ENCODE measurements at regions not wholly inside any gene's neighbourhood (a gene's known extent, or its start where the extent isn't known, plus 50 kb on each side); places are given as distances from the start of the nearest gene placed in this dataset.

- Histone ChIP-seq H3K27me3 (ENCODE audit: insufficient read depth, low read depth, low read length) (no peaks in the 10 kb centered on the region), H3F3A (ENCODE audit: insufficient read depth, low read length, poor library complexity, severe bottlenecking) (no peaks in the 10 kb centered on the region), H3K79me2 (replicated peaks; ENCODE audit: insufficient read depth, low read length) (no peaks in the 10 kb centered on the region), H3K36me3 (ENCODE audit: insufficient read depth, low read length) (no peaks in the 10 kb centered on the region), H3K27ac (ENCODE audit: low read length) (no peak overlapping the region), H3K9me2 (ENCODE audit: insufficient read depth, low read length) (no peaks in the 10 kb centered on the region), H3K9ac (ENCODE audit: low read length) (no peak overlapping the region), H3K4me2 (ENCODE audit: low read length) (no peak overlapping the region), H3K9me3 (ENCODE audit: low read length) (no peaks in the 10 kb centered on the region), H3K4me3 (ENCODE audit: low read length) (no peak overlapping the region), H4K20me1 (ENCODE audit: insufficient read depth) (no peaks in the 10 kb centered on the region), H2AFZ (ENCODE audit: low read depth, low read length) (no peak overlapping the region)
- TF ChIP-seq RAD21 (conservative IDR thresholded peaks at IDR 0.05) (no peak), MXI1 (conservative IDR thresholded peaks at IDR 0.05; ENCODE audit: poor library complexity, severe bottlenecking) (no peak), POLR2AphosphoS5 (IDR thresholded peaks at IDR 0.05) (no peak)
- TF ChIP-seq, protein P1, sequence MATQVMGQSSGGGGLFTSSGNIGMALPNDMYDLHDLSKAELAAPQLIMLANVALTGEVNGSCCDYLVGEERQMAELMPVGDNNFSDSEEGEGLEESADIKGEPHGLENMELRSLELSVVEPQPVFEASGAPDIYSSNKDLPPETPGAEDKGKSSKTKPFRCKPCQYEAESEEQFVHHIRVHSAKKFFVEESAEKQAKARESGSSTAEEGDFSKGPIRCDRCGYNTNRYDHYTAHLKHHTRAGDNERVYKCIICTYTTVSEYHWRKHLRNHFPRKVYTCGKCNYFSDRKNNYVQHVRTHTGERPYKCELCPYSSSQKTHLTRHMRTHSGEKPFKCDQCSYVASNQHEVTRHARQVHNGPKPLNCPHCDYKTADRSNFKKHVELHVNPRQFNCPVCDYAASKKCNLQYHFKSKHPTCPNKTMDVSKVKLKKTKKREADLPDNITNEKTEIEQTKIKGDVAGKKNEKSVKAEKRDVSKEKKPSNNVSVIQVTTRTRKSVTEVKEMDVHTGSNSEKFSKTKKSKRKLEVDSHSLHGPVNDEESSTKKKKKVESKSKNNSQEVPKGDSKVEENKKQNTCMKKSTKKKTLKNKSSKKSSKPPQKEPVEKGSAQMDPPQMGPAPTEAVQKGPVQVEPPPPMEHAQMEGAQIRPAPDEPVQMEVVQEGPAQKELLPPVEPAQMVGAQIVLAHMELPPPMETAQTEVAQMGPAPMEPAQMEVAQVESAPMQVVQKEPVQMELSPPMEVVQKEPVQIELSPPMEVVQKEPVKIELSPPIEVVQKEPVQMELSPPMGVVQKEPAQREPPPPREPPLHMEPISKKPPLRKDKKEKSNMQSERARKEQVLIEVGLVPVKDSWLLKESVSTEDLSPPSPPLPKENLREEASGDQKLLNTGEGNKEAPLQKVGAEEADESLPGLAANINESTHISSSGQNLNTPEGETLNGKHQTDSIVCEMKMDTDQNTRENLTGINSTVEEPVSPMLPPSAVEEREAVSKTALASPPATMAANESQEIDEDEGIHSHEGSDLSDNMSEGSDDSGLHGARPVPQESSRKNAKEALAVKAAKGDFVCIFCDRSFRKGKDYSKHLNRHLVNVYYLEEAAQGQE (IDR thresholded peaks at IDR 0.05; ENCODE audit: borderline replicate concordance) = no peak
Measured at GRCh38 chr6:104639668-104640067, 220.1 kb downstream of the HACE1 start.

GRCh38 chr6:104638841-104639290, 220.9 kb downstream of the HACE1 start:
- no peak overlapping the region for H3K4me3 ChIP-seq (ENCODE audit: low read length)
- no peak overlapping the region for H3K9ac ChIP-seq (ENCODE audit: low read length)
- H3K9me3 ChIP-seq (ENCODE audit: low read length) = no peaks in the 10 kb centered on the region
- H3K9me2 ChIP-seq (ENCODE audit: insufficient read depth, low read length) = no peaks in the 10 kb centered on the region
- no peak overlapping the region for H3K4me2 ChIP-seq (ENCODE audit: low read length)
- H2AFZ ChIP-seq (ENCODE audit: low read depth, low read length) = no peak overlapping the region
- no peaks in the 10 kb centered on the region for H3F3A ChIP-seq (ENCODE audit: insufficient read depth, low read length, poor library complexity, severe bottlenecking)
- H3K36me3 ChIP-seq (ENCODE audit: insufficient read depth, low read length) = no peaks in the 10 kb centered on the region
- no peak overlapping the region for H3K27ac ChIP-seq (ENCODE audit: low read length)
- no peaks in the 10 kb centered on the region for H4K20me1 ChIP-seq (ENCODE audit: insufficient read depth)
- TF ChIP-seq, protein P1 (IDR thresholded peaks at IDR 0.05; ENCODE audit: borderline replicate concordance) = no peak
- no peak for TF ChIP-seq EP300 (conservative IDR thresholded peaks at IDR 0.05; ENCODE audit: poor library complexity, severe bottlenecking)
- no peak for TF ChIP-seq POLR2AphosphoS5 (IDR thresholded peaks at IDR 0.05)
- H3K27me3 ChIP-seq (ENCODE audit: insufficient read depth, low read depth, low read length) = no peaks in the 10 kb centered on the region
- H3K79me2 ChIP-seq (replicated peaks; ENCODE audit: insufficient read depth, low read length) = no peaks in the 10 kb centered on the region

DNA sequence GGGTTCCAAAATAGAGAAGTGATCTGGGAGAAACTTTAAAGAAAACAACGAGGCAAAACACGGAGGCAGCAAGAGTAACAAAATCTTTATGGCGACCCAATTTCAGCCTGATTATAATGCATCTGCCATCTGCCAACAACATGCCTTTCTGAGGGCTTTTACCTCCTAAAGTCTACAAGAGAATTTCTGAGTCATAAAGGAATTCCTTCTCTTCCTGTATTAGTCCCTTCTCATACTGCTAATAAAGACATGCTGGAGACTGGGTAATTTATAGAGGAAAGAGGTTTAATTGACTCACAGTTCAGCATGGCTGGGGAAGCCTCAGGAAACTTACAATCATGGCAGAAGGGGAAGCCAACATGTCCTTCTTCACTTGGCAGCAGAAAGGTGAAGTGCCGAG, 226.6 kb downstream of the HACE1 start:
- Histone ChIP-seq H3F3A (ENCODE audit: insufficient read depth, low read length, poor library complexity, severe bottlenecking) (no peaks in the 10 kb centered on the region), H3K79me2 (replicated peaks; ENCODE audit: insufficient read depth, low read length) (no peaks in the 10 kb centered on the region), H3K4me3 (ENCODE audit: low read length) (no peak overlapping the region), H2AFZ (ENCODE audit: low read depth, low read length) (no peak overlapping the region), H3K9me3 (ENCODE audit: low read length) (no peaks in the 10 kb centered on the region), H3K27ac (ENCODE audit: low read length) (no peak overlapping the region), H3K36me3 (ENCODE audit: insufficient read depth, low read length) (no peaks in the 10 kb centered on the region), H3K27me3 (ENCODE audit: insufficient read depth, low read depth, low read length) (no peaks in the 10 kb centered on the region), H3K4me2 (ENCODE audit: low read length) (no peak overlapping the region), H4K20me1 (ENCODE audit: insufficient read depth) (no peaks in the 10 kb centered on the region), H3K9ac (ENCODE audit: low read length) (no peak overlapping the region), H3K9me2 (ENCODE audit: insufficient read depth, low read length) (no peaks in the 10 kb centered on the region)
- TF ChIP-seq SMC3 (conservative IDR thresholded peaks at IDR 0.05; ENCODE audit: poor library complexity) = no peak
- TF ChIP-seq TAF1 (IDR thresholded peaks at IDR 0.05; ENCODE audit: low read depth) = no peak
- TF ChIP-seq EZH2 (IDR thresholded peaks at IDR 0.05; ENCODE audit: borderline replicate concordance, insufficient read depth, low read length, poor library complexity, severe bottlenecking) = no peak
- TF ChIP-seq EP300 (conservative IDR thresholded peaks at IDR 0.05; ENCODE audit: poor library complexity, severe bottlenecking) = no peak
- TF ChIP-seq POLR2AphosphoS5 (IDR thresholded peaks at IDR 0.05) = no peak
- no peak for TF ChIP-seq RAD21 (conservative IDR thresholded peaks at IDR 0.05)
- TF ChIP-seq, protein P2, sequence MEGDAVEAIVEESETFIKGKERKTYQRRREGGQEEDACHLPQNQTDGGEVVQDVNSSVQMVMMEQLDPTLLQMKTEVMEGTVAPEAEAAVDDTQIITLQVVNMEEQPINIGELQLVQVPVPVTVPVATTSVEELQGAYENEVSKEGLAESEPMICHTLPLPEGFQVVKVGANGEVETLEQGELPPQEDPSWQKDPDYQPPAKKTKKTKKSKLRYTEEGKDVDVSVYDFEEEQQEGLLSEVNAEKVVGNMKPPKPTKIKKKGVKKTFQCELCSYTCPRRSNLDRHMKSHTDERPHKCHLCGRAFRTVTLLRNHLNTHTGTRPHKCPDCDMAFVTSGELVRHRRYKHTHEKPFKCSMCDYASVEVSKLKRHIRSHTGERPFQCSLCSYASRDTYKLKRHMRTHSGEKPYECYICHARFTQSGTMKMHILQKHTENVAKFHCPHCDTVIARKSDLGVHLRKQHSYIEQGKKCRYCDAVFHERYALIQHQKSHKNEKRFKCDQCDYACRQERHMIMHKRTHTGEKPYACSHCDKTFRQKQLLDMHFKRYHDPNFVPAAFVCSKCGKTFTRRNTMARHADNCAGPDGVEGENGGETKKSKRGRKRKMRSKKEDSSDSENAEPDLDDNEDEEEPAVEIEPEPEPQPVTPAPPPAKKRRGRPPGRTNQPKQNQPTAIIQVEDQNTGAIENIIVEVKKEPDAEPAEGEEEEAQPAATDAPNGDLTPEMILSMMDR (IDR thresholded peaks at IDR 0.05; ENCODE audit: poor library complexity, severe bottlenecking) = no peak
- TF ChIP-seq, protein P1 (IDR thresholded peaks at IDR 0.05; ENCODE audit: borderline replicate concordance) = no peak
- no peak for TF ChIP-seq MXI1 (conservative IDR thresholded peaks at IDR 0.05; ENCODE audit: poor library complexity, severe bottlenecking)
